Medulla oblongata (tissue), 1 donor: ENCODE measurements at regions not wholly inside any gene's neighbourhood (a gene's known extent, or its start where the extent isn't known, plus 50 kb on each side); places are given as distances from the start of the nearest gene placed in this dataset.
"Not testable (repeated sequence)": the region's sequence is repeated elsewhere in the genome, so short reads cannot be mapped to it uniquely, and the experiment has no call there.

Experiments
- DNase-seq: peaks from one replicate; pipeline ENCODE4 v3.0.0-alpha.2; 2015; ENCODE audit errors: extremely low spot score

DNA sequence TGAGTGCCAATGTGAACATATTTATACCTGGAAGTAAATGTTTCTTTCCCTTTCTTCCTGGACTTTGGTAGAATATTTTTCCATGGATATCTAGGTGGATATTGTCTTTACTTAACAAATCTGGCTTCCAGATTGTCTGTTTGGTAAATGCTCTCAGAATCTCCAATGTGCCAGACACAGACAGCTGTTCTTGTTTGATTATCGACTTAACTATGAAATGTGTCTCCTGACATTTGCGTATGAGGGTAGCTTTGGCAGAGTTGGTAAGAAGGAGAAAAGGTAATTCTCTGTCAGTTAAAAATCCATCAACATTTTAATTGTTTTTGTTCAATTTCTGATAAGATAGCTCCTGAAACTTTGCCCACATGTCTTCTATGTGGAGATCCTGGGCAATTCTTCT is 196.4 kb upstream of the NUDT12 start:
- DNase-seq = no peak

DNA sequence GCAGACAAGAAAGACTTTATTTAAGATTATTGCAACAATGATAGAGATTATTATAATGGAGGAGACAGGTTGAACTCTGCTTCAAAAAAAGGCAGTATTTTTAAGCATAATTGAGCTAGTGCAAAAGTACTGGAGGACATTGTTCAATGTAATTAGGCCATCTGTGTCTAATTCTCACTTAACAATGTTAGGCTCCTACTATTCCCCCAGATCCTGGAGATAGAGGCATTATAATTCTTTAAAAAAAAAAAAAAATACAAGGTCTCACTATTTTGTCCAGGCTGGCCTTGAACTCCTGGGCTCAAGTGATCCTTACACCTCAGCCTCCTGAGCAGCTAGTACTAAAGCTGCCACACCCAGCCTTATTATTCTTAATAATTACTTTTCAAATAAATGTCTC is 193.4 kb upstream of the NUDT12 start:
- no peak for DNase-seq

DNA sequence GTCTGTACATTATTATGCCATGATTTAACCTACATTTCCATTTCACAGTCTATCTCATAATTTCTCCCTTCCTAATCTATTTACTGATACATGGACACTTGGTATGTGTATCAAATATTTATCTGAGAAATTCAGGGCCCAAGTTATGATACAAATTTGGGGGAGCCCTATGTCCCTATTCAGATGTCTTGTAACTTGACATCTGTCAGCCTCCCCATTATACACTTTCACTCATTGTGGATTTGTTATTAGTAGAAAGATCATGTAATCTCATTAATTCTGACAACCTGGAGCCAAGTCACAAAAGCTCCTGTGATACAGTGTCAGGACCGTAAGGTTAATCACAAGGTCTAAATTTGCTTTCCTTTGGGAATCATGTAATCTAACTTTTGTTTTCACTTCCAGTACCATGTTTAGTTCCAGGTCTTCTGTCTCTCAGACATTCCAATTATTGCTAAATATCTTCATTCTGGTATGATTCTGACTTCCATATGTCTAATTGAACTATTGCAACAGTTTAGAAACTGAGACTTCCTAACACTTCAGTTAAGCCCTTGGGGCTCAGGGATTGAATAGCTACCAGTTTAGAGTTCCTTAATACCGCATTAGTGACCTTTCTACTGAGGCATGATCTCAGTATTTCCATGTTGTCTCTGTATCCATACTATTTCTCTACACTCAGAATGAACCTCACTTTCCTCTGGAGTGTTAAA is 182.9 kb upstream of the NUDT12 start:
- DNase-seq = no peak

DNA sequence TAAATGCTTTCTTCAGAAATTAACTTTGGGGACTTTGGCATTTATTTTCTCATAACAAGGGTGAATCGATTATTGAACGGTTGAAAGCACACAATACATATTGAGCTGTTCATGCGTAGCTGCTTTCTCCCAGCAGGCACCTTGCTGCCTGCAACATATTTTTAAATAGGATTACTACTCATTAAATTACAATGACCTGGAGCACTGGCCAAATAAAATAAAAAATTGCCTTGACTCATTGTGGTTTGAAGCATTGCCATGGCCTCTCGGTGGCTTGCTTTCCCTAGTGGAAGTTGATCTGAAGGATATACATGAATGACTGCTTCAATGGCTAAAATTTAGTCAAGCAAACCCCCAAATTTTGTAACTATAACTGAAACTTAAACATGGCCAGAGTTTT is 181.6 kb upstream of the NUDT12 start:
- DNase-seq = no peak

DNA sequence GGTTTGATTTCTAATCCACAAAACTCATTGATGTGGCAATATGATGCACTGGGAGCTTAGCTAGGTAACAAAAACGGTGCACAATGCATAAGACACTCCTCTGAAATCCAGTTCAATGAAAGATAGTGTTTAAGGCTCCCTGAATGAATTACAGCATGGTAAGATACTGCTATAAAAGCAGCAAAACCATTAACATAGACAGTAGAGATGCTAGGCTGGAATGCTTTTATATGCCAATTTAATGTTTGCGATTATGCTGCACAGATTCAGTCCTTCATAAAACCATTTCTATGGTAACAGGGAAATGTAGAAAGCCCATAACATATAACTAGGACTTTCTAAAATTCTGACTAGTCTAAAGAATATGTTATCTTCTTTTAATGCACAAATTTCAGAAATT is 180.8 kb upstream of the NUDT12 start:
- DNase-seq = no peak

DNA sequence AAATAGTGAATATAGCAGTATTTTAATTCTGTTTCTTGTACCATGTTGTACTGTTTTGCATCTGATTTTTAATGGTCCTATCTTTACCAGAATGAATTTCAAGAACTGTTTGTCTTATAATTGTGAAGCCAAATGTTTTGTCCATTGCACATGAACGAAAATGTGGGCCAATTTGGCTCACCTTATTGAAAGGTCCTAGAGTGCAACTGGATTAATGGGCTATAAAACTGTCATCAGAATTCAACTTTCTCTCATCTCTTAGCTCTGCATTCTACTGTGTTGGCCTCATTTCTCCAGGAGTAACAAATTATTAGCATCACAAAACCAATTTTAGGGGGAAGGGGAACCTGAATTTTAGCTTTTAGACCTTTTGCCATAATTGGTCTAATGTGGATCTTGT is 179.4 kb upstream of the NUDT12 start:
- no peak for DNase-seq

DNA sequence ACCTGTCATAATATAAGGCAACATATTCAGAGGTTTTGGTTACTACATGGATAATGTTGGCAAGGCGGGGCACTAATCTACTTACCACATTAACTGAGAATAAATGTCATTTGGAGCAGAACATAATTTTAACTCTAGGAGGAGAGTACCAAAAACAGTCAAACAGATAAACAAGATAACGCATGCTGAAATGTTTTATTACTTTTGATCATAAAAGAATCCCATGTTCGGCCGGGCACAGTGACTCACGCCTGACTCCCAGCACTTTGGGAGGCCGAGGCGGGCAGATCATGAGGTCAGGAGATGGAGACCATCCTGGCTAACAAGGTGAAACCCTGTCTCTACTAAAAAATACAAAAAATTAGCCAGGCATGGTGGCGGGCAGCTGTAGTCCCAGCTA is 173.8 kb upstream of the NUDT12 start:
- not testable (repeated sequence) for DNase-seq

DNA sequence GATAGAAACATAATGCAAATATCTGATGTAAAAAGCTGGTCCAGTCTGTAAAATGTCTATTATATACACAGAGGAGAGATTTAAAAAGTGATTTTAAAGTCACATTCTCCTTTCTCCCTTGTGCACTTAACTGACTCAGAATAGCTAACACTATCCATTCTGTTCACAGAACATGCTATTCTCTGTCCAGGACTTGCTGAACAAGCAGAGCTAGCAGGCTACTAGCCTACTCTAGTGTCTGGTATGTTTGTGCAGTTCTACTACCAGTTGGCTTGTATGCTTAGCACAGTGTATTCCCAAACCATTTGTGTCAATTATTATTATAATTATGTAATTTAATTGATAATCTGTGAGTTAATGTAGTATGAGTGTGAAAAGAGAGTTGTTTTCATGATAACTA is 161.7 kb upstream of the NUDT12 start:
- no peak for DNase-seq

DNA sequence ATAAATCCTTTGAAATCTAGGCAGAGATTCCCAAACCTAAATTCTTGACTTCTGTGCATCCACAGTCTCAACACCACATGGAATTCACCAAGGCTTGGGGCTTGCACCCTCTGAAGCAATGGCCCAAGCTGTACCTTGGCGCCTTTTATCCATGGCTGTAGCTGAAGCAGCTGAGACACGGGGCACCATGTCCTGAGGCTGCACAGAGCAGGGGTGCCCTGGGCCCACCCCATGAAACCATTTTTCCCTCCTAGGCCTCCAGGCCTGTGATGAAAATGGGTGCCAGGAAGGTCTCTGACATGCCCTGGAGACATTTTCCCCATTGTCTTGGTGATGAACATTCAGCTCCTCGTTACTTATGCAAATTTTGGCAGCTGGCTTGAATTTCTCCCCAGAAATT is 158.6 kb upstream of the NUDT12 start:
- no peak for DNase-seq

DNA sequence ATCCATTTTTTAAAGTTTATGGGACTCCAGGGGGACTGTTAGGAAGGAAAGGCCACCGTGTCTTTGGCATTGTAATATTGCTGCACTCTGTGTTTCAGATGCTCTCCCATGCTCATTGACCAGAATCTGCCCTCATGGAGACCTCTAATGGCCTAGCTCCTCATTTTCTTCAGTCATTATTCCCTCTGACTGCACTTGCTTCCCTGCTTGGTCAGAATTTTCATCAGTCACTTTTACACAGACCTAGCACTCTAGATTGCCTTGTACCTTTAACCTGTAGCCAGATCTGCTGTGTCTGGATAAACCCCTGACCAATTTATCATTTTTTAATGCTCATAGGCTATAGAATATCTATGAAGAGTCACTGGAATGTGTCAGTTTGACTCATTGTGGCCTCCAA is 155.5 kb upstream of the NUDT12 start:
- DNase-seq = no peak

DNA sequence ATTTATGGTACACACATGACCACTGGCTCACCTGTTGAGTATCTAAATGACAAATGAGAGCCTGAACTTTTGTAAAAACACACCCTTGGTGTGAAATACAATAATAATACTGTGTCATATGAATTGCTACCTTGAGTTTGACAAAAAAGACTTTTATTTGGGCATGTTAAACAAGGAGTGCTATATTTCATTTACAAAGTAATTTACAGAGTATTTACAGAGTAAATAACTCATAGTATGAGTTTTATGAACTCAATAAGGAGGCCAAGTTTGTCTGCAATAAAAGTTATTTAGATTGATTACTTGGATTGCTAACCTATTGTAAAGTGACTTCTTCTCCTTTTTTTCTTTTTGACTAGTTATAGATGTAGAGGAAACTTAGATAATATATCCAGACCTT is 146.0 kb upstream of the NUDT12 start:
- no peak for DNase-seq

DNA sequence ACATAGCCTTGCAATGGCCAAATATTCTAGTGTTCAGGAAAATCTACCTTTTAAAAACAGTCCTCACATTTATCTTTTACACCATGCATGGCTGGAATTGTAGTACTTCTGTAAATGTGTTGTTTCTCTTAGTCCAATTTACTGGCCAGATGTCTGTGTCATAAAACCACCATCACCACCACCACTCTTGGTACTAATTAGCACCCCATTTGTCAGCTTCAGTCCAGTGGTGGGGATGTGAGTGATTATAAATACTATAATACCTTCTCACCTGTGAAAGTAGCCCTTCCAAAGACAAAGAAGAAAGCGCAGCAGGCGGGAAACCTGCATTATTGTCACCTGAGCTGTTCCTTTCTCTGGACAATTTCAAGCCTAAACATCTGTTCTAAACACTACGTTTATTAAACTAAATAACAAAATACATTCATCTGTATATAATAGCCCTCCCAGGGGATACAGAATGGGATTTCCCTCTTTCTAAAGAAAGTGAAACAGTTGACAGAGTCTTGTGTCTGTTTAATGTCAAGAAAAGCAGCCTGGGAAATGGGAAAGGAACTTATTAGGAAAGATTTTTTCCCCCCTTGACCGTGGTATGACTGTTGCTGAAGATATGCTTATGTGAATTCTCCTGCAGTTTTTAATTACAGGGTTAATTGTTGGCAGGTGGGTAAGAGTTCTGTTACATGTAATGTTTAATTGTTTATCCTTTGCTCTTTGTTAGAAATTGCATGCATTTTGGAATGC is 144.5 kb upstream of the NUDT12 start:
- no peak for DNase-seq

DNA sequence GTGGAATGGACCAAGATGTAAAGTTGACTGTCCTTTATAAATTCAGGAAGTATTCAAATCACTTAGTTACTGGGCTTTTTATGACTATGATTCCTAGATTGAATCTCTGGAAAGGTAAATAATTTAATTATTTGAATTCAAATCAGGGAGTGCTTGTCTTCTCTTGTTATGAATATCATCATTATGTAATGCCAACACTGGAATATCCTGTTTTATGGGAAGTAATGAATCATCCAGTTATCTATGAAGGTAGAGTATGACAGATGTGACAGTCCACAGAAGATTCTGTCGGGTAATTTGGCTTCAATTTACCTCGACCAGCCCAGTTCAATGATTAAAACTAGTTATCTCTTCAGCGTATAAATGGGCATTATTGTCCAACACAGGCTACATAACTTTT is 141.0 kb upstream of the NUDT12 start:
- DNase-seq = no peak

DNA sequence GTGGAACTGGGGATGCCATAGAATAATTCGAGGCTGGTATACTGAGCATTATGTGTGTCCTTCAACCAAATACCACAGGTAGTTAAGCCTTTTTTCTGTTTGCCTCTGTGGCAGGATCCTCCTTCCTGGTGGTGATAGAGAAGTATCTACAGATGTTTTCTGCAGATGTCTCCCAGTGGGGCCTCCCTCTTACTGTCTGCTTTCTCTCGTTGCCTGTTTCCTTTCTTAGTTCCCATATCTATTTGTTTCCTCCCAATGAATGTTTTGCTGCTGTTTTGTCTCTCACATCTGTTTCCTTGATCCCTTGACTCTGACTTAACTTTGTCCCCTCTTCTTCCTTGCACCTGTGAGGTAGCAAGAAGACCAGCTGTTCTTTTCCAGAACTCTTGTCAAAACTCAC is 130.9 kb upstream of the NUDT12 start:
- DNase-seq = no peak

DNA sequence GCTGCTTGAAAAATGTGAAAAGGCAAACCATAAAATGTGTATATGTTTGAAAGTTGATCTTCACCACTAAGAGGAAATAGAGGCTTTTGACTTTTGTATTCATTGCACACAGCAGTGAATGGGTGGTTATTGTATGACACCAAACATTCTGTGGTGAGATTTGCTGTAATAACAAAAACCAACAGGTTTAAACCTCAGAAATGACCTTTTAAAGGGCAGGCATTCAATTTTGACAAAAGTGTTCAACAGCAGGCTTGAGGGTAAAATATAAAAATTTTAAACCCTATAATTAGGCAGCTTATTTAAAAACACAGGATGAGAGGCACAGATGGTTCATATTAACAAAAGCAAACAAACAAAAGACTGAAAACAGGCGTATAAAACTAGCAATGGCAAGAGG is 128.1 kb upstream of the NUDT12 start:
- no peak for DNase-seq

DNA sequence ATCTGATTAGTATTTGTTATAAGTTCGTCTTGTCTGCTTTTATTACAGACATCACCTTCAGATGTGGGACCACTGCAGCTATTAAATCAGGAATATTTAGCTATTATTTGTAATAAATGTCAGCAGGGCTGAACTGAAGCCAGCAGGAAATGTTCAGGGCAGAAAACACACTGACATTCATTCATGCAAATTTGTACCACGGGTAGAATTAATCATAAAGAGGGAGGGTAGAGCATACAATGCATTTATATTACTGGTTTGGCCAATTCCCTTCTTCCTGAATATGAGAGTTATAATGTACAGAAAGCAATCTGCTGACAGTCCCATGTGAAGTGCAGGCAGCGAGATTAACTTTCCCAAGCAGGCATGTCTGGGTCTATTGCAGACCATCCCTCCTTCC is 117.3 kb upstream of the NUDT12 start:
- DNase-seq = no peak

DNA sequence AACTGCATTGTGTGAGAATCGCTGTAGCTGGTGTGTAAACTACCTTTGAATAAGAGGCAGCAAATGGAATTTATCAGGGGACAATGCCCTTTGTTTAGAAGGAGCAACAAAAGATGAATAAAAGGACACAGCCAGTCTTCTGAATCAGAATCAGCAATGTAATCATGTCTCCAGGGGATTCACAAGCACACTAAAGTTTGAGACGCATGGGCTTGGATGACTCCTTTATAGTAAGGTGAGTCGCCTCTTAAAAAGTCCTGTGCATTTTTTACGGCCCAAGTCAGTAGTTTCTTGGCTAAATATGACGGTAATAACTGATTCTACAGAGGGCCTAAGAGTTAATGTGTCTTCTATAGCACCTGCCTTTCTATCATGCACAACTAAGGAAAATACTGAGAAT is 113.6 kb upstream of the NUDT12 start:
- DNase-seq = not testable (repeated sequence)

DNA sequence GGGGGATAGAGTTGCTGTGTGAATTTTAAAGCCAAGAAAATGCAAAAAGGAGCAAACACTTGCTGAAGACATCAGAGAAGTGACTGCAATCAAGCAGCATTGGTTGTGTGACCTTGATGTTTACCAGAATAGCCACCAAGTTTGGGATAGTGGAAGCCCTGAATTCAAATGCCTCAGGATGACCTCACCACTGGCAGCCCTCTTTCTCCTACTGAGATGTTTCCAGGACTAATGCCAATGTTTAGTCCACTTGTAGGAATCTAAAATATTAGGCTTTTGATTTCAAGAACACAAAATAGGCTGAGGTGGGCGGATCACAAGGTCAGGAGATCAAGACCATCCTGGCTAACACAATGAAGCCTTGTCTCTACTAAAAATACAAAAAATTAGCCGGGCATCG is 112.2 kb upstream of the NUDT12 start:
- no peak for DNase-seq

DNA sequence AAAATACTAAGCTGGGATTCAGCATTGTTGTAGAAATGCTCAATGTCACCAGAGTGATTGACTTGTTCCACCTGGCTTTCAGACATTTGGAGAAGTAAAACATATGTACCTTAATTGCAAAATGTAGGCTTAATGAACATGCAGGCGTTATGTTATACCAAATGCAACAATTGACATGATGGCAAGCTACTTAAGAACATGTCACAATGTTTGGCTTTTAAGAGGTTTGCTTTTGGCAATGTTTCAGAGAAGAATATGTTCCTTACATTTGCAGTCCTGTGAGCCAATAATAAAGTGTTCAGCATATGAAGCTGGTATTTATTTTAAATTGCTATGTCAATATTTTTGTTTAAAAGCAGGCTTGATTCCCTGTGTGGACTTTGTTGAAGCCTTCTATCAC is 111.7 kb upstream of the NUDT12 start:
- no peak for DNase-seq

DNA sequence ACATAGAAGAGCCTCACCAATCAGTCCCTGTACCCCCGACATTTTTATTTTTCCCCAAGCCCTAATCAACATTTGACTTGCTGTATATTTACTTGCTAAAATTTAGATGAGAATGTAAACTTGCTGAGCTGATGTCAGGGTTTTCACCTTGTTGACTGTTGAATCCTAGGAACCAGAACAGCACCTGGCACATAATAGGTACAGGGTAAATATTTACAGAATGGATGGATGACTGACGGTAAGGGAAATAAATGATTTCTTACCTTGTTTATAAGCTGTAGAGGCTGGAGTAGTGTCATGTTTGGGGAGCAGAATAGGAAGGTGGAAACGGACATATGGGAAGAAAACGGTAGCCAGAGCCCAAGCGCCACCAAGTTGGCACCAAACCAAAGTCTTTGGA is 107.0 kb upstream of the NUDT12 start:
- DNase-seq = no peak

DNA sequence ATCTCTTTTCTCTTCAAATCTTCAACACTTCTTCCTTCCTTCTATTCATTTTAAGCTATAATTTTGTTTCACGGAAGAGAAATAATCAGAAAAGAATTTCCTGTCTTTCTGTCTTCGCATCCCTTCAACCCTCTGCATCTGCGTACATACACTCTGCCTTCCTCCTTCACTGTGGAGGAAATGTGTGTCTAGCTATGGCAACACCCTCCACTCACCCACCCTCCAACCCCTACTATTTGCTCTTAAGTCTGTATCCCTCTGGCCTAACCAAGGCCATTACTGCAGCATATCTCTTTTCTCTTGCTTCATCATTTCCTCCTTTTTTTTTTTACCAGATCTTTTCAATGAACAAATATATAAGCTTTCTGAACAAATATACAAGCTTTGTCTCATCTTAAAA is 105.7 kb upstream of the NUDT12 start:
- no peak for DNase-seq

DNA sequence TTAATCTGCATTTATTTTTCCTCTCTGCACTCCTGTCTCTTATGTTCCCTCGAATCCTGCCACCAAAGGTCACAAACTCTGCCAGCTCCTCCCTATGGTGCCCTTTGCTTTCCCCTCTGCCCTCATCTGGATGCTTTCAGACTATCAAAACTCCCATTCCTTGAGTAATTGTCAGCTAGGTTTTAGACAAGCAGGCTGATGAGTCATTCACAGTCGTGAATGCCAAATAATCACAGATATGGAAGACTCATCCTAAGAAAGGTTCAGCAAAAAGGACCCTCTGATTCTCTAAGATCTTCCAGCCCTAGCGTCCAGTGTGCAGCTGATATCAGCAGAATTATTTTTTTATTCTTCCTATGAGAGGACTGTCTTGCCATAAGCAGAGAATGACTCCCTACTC is 104.5 kb upstream of the NUDT12 start:
- no peak for DNase-seq

DNA sequence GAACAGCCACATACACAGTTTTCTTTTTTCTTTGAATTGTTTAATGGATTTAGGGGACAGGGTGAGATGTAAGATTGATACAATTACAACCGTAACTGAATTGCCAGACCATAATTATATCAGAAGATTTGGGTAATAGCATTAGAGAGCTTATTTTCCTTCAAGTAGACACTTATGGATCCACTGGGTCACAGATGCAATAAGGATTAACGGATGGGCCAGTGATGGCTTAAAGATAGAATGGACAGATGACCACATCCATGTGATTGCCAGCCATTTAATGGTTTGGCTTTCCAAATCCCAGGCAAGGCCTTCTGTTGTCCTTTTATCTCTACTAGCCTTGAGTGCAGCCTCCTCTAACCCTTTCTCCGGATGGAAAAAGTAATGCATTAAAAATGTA is 94.7 kb upstream of the NUDT12 start:
- no peak for DNase-seq

DNA sequence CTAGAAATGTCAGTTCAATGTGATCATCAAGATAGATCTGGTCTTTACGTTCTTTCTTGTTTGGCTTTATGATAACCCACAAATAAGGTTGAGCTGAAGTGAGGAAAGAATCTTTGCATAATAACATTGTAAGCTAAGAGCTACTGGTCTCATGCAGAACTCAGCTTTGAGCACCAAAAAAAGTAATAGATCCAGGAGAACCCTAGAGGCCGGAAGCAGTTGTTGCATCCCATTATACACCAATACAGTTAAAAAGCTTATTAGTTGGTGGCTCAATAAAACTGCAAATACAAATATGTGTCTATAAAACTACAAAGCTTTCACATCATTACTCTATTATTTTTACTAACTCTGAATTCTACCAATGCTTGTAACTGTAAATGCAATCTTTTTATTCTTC is 85.5 kb upstream of the NUDT12 start:
- no peak for DNase-seq
